Right lobe of liver (tissue), 4 donors: ENCODE measurements at regions not wholly inside any gene's neighbourhood (a gene's known extent, or its start where the extent isn't known, plus 50 kb on each side); places are given as distances from the start of the nearest gene placed in this dataset.

Experiments
- POLR2A ChIP-seq: fragments of 450-650 bp; IDR thresholded peaks from one replicate; pipeline ENCODE4 v1.6.1; 2017; ENCODE audit warnings: antibody characterized with exemption, mild to moderate bottlenecking
- TF ChIP-seq, protein P1 (sequence below), 4 donors: fragments of 200-600 bp in 3 of 4; fragments of 450-650 bp in 1 of 4; IDR thresholded peaks; one replicate each; pipeline versions ENCODE4 v1.5.1 to v1.8.0; 2016 to 2022; ENCODE audit warnings: antibody characterized with exemption in 4 of 4, mild to moderate bottlenecking in 2 of 4
- donor health status: DM: no; HTN: no; CAD: no.
- donor health status: DM: no; HTN: no; CAD: no.
- donor health status: DM: no; HTN: yes; CAD: no.

DNA sequence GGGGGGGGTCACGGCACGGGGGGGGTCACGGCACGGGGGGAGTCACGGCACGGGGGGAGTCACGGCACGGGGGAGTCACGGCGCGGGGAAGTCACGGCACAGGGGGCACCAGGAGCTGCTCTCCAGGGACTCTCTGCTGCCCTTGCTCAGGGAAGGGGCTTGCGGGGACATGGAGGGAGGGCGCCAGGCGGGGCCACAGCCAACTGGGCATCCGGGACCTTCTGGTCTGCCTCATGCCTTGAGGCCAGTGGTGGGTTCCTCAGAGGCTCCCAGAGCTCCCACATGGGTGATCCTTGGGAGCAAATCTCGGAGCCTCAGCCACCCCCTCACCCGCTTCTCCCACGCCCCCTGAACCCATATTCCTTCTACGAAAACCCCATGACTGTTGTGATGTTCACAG is 55.8 kb upstream of the TMEM18 start:
- no peak for TF ChIP-seq POLR2A
- TF ChIP-seq, protein P1, sequence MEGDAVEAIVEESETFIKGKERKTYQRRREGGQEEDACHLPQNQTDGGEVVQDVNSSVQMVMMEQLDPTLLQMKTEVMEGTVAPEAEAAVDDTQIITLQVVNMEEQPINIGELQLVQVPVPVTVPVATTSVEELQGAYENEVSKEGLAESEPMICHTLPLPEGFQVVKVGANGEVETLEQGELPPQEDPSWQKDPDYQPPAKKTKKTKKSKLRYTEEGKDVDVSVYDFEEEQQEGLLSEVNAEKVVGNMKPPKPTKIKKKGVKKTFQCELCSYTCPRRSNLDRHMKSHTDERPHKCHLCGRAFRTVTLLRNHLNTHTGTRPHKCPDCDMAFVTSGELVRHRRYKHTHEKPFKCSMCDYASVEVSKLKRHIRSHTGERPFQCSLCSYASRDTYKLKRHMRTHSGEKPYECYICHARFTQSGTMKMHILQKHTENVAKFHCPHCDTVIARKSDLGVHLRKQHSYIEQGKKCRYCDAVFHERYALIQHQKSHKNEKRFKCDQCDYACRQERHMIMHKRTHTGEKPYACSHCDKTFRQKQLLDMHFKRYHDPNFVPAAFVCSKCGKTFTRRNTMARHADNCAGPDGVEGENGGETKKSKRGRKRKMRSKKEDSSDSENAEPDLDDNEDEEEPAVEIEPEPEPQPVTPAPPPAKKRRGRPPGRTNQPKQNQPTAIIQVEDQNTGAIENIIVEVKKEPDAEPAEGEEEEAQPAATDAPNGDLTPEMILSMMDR (IDR thresholded peaks at IDR 0.05): no peak
